ENCODE measurements at regions not wholly inside any gene's neighbourhood (a gene's known extent, or its start where the extent isn't known, plus 50 kb on each side); places are given as distances from the start of the nearest gene placed in this dataset.

DNA sequence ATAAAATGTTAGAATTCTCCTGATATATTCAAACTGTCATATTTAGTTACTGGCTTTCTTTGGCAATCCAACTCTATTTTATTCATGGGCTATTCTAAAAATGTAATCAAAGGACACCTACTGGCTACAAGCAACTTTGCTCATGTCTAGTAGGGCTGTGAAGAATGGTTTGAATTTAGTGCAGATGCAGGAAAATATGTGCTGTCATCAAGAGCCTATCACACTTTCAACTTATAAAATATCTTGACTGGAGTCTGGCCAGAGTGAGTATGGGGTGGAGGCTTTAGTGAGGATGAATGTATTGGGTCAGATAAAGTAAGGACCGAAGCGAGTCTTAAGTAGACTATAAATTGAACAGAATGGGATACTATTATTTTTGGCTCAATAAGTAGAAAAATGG, 343.4 kb upstream of the SPRED2 start:
- TF ChIP-seq RCOR1 (IDR thresholded peaks at IDR 0.05; ENCODE audit: low read length) (no peak), RFX5 (IDR thresholded peaks at IDR 0.05; ENCODE audit: low read length) (no peak), CHD2 (IDR thresholded peaks at IDR 0.05; ENCODE audit: low read length, partially characterized antibody) (no peak), MXI1 (IDR thresholded peaks at IDR 0.05; ENCODE audit: low read depth, low read length) (no peak), TEAD4 (IDR thresholded peaks at IDR 0.05; ENCODE audit: borderline replicate concordance, insufficient read depth) (no peak), YY1 (IDR thresholded peaks at IDR 0.05; ENCODE audit: low read depth) (no peak), RXRA (IDR thresholded peaks at IDR 0.05; ENCODE audit: borderline replicate concordance, low read depth) (no peak), SMC3 (IDR thresholded peaks at IDR 0.05; ENCODE audit: low read depth, low read length) (no peak), POLR2AphosphoS5 (IDR thresholded peaks at IDR 0.05; ENCODE audit: low read depth, low read length) (no peak), GABPA (IDR thresholded peaks at IDR 0.05; ENCODE audit: low read depth) (no peak), EZH2phosphoT487 (IDR thresholded peaks at IDR 0.05; ENCODE audit: borderline replicate concordance, low read depth) (no peak), JUND (IDR thresholded peaks at IDR 0.05) (no peak), SIN3A (IDR thresholded peaks at IDR 0.05; ENCODE audit: borderline replicate concordance, low read depth, low read length) (no peak)
- TF ChIP-seq, protein P1, sequence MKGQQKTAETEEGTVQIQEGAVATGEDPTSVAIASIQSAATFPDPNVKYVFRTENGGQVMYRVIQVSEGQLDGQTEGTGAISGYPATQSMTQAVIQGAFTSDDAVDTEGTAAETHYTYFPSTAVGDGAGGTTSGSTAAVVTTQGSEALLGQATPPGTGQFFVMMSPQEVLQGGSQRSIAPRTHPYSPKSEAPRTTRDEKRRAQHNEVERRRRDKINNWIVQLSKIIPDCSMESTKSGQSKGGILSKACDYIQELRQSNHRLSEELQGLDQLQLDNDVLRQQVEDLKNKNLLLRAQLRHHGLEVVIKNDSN (IDR thresholded peaks at IDR 0.05; ENCODE audit: borderline replicate concordance, low read depth), result no peak
- Histone ChIP-seq H2AFZ (ENCODE audit: low read depth) (no peak overlapping the region), H3K4me3 (ENCODE audit: low read depth in 2 of 2, low read length in 1 of 2) (no peak overlapping the region), H4K20me1 (ENCODE audit: insufficient read depth) (no peaks in the 10 kb centered on the region), H3K27me3 (ENCODE audit: insufficient read depth) (no peaks in the 10 kb centered on the region), H3K4me2 (no peak overlapping the region), H3K27ac (ENCODE audit: low read depth in 2 of 2, low read length in 1 of 2) (no peak overlapping the region), H3K4me1 (ENCODE audit: control insufficient read depth in 1 of 2, insufficient read depth in 2 of 2, low read depth in 1 of 2, low read length in 1 of 2) (no peaks in the 10 kb centered on the region), H3K9me2 (no peaks in the 10 kb centered on the region), H3K79me2 (ENCODE audit: insufficient read depth) (no peaks in the 10 kb centered on the region), H3K9ac (no peak overlapping the region), H3F3A (replicated peaks; ENCODE audit: insufficient read depth) (no peaks in the 10 kb centered on the region), H3K36me3 (replicated peaks in 1 of 2; ENCODE audit: control insufficient read depth in 1 of 2, insufficient read depth in 2 of 2, low read length in 1 of 2) (no peaks in the 10 kb centered on the region), H3K9me3 (no peaks in the 10 kb centered on the region)
- POLR2A ChIA-PET, result no interaction called here
- DNase-seq, result no peak
- 54% methylated on average over 2 of the region's 2 CpGs for WGBS (ENCODE audit: low lambda C conversion rate)
- CTCF ChIA-PET, result no interaction called here

DNA sequence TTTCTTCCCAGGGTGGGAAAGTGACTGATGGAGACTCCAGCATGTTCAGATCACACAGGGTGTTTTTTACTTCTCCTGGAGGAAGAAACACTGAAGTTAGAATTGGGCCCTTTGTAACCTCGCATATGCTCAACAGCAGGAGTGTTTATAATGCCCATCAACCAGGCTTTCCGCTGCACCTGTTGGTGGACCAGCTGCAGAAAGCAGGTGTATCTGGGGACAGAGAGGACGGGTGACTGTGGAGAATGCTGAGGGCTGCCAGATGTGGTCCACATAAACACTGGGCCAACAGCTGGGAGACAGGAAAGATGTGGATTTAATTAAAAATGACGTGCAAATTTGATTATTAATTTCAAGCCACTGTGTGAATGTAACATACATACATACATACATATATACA, 335.5 kb upstream of the SPRED2 start:
- CTCF ChIA-PET, result no interaction called here
- no peak overlapping the region for H3K9ac ChIP-seq

More for the DNA sequence above, 335.5 kb upstream of the SPRED2 start:
- Histone ChIP-seq H3K79me2 (ENCODE audit: insufficient read depth) (no peaks in the 10 kb centered on the region), H3K36me3 (replicated peaks in 1 of 2; ENCODE audit: control insufficient read depth in 1 of 2, insufficient read depth in 2 of 2, low read length in 1 of 2) (no peaks in the 10 kb centered on the region), H2AFZ (ENCODE audit: low read depth) (no peak overlapping the region), H3K9me2 (no peaks in the 10 kb centered on the region), H3K27ac (ENCODE audit: low read depth in 2 of 2, low read length in 1 of 2) (no peak overlapping the region; a peak in 1 of 4 replicates), H3K27me3 (ENCODE audit: insufficient read depth) (no peaks in the 10 kb centered on the region), H3K9me3 (no peaks in the 10 kb centered on the region), H3K4me1 (ENCODE audit: control insufficient read depth in 1 of 2, insufficient read depth in 2 of 2, low read depth in 1 of 2, low read length in 1 of 2) (peaks cover 0 to 7% of the 10 kb centered on the region in 2 experiments; a peak in 2 of 4 replicates), H3F3A (replicated peaks; ENCODE audit: insufficient read depth) (no peaks in the 10 kb centered on the region), H3K4me3 (ENCODE audit: low read depth in 2 of 2, low read length in 1 of 2) (no peak overlapping the region), H3K4me2 (no peak overlapping the region), H4K20me1 (ENCODE audit: insufficient read depth) (no peaks in the 10 kb centered on the region)
- WGBS (ENCODE audit: low lambda C conversion rate), result 23% methylated on average over 4 of the region's 4 CpGs
- TF ChIP-seq, protein P2, sequence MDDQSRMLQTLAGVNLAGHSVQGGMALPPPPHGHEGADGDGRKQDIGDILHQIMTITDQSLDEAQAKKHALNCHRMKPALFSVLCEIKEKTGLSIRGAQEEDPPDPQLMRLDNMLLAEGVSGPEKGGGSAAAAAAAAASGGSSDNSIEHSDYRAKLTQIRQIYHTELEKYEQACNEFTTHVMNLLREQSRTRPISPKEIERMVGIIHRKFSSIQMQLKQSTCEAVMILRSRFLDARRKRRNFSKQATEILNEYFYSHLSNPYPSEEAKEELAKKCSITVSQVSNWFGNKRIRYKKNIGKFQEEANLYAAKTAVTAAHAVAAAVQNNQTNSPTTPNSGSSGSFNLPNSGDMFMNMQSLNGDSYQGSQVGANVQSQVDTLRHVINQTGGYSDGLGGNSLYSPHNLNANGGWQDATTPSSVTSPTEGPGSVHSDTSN (IDR thresholded peaks at IDR 0.05), result no peak
- TF ChIP-seq, protein P3, sequence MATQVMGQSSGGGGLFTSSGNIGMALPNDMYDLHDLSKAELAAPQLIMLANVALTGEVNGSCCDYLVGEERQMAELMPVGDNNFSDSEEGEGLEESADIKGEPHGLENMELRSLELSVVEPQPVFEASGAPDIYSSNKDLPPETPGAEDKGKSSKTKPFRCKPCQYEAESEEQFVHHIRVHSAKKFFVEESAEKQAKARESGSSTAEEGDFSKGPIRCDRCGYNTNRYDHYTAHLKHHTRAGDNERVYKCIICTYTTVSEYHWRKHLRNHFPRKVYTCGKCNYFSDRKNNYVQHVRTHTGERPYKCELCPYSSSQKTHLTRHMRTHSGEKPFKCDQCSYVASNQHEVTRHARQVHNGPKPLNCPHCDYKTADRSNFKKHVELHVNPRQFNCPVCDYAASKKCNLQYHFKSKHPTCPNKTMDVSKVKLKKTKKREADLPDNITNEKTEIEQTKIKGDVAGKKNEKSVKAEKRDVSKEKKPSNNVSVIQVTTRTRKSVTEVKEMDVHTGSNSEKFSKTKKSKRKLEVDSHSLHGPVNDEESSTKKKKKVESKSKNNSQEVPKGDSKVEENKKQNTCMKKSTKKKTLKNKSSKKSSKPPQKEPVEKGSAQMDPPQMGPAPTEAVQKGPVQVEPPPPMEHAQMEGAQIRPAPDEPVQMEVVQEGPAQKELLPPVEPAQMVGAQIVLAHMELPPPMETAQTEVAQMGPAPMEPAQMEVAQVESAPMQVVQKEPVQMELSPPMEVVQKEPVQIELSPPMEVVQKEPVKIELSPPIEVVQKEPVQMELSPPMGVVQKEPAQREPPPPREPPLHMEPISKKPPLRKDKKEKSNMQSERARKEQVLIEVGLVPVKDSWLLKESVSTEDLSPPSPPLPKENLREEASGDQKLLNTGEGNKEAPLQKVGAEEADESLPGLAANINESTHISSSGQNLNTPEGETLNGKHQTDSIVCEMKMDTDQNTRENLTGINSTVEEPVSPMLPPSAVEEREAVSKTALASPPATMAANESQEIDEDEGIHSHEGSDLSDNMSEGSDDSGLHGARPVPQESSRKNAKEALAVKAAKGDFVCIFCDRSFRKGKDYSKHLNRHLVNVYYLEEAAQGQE (IDR thresholded peaks at IDR 0.05; ENCODE audit: low read depth, low read length), result no peak
- TF ChIP-seq FOXM1 (IDR thresholded peaks at IDR 0.05; ENCODE audit: low read depth), result no peak
- TF ChIP-seq, protein P4, sequence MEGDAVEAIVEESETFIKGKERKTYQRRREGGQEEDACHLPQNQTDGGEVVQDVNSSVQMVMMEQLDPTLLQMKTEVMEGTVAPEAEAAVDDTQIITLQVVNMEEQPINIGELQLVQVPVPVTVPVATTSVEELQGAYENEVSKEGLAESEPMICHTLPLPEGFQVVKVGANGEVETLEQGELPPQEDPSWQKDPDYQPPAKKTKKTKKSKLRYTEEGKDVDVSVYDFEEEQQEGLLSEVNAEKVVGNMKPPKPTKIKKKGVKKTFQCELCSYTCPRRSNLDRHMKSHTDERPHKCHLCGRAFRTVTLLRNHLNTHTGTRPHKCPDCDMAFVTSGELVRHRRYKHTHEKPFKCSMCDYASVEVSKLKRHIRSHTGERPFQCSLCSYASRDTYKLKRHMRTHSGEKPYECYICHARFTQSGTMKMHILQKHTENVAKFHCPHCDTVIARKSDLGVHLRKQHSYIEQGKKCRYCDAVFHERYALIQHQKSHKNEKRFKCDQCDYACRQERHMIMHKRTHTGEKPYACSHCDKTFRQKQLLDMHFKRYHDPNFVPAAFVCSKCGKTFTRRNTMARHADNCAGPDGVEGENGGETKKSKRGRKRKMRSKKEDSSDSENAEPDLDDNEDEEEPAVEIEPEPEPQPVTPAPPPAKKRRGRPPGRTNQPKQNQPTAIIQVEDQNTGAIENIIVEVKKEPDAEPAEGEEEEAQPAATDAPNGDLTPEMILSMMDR (IDR thresholded peaks at IDR 0.05), result no peak
- TF ChIP-seq ELF1 (IDR thresholded peaks at IDR 0.05), result no peak
- TF ChIP-seq YY1 (IDR thresholded peaks at IDR 0.05; ENCODE audit: low read depth), result no peak
- no peak for TF ChIP-seq MXI1 (IDR thresholded peaks at IDR 0.05; ENCODE audit: low read depth, low read length)
- no peak for TF ChIP-seq SIN3A (IDR thresholded peaks at IDR 0.05; ENCODE audit: borderline replicate concordance, low read depth, low read length)
- TF ChIP-seq TEAD4 (IDR thresholded peaks at IDR 0.05; ENCODE audit: borderline replicate concordance, insufficient read depth), result no peak
- no peak for DNase-seq
- POLR2A ChIA-PET, result no interaction called here
